ENCODE measurements at regions not wholly inside any gene's neighbourhood (a gene's known extent, or its start where the extent isn't known, plus 50 kb on each side); places are given as distances from the start of the nearest gene placed in this dataset.

DNA sequence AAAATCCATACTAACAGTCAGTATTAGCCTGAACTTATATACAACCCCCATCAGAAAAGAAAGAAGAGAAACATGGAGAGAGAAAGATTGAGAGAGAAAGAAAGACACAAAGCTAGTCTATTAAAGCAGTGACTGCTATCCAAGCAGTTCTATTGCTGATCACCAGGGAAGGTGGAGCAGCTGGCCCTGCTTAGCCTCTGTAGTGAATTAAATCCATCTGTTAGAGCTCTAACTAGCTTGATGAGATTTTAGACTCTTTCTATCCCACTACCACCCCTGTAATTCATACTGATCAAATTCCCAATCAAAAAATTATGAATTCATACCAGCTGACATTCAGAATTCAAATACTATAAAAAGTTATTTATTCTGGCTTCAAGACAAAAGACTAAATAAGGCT is 486.0 kb upstream of the LRRN3 start:
- DNase-seq = no peak
- Histone ChIP-seq H3K9me3 (ENCODE audit: control insufficient read depth, low read depth, low read length) (no peaks in the 10 kb centered on the region), H3K36me3 (ENCODE audit: control insufficient read depth, insufficient read depth, low read length) (no peaks in the 10 kb centered on the region), H3K4me3 (ENCODE audit: low read length) (no peak overlapping the region), H3K27ac (ENCODE audit: low read length) (no peak overlapping the region), H3K4me1 (ENCODE audit: control insufficient read depth, insufficient read depth, low read length) (no peaks in the 10 kb centered on the region), H3K27me3 (ENCODE audit: control insufficient read depth, insufficient read depth, low read length) (no peaks in the 10 kb centered on the region)

DNA sequence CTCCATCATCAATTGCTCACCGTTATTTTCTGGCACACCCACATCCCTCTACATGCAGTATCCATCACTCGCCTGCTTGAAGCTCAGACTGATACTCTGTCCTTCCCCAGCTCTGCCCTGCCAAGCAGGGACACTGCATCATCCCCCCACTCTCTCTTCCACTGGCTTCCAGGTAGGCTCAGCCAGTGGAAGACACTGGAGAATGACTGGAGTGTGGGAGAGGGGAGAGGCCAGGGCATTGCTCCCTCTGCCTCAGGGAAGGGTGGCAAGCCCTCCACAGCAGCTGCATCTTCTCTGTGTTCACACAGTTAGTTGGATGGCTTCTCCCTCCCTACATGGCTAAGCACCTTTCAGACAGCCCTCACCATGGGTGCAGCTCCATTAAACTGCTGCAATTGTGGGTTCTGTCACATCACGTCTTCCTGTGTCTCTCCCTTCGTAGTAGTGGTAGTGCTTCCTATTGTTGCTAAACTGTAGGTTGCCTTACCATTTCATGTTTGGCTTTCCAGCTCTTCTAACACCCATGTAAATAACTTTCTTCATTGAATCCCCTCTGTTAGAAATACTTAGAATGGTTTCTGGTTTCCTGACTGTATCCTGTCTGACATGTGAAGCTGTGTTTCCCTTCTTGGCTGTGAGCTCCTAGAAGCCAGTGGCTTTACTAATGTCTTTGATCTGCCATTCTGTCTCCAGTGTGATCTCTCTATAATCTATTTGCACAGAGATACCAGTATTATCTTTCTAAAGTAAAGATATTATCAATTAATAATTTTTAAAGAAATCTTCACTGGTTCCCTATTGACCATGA is 483.7 kb upstream of the LRRN3 start:
- no CpG with 5 or more reads among the region's 4 CpGs for WGBS (ENCODE audit: insufficient coverage, low lambda C conversion rate)
- DNase-seq = no peak
- no peaks in the 10 kb centered on the region for H3K4me1 ChIP-seq (ENCODE audit: control insufficient read depth, insufficient read depth, low read length)
- no peaks in the 10 kb centered on the region for H3K27me3 ChIP-seq (ENCODE audit: control insufficient read depth, insufficient read depth, low read length)
- no peak overlapping the region for H3K4me3 ChIP-seq (ENCODE audit: low read length)
- H3K36me3 ChIP-seq (ENCODE audit: control insufficient read depth, insufficient read depth, low read length) = no peaks in the 10 kb centered on the region
- H3K27ac ChIP-seq (ENCODE audit: low read length) = no peak overlapping the region
- H3K9me3 ChIP-seq (ENCODE audit: control insufficient read depth, low read depth, low read length) = no peaks in the 10 kb centered on the region

DNA sequence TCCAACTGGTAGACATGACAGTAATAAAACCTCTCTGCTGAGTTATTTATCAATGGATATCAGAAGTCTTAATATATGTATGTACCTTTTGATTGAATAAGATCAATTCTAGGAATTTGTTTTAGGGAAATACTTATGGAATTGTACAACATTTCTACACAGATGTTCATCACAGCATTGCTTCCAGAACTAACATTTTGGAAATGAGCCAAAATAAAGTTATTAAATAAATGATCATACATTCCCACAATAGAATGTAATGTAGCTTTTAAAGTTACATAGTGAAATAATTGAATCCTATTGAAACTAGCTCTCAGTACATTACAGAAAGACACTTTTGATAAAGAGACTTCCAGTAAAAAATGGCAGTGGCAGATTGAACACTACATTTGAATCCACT is 481.6 kb upstream of the LRRN3 start:
- no peaks in the 10 kb centered on the region for H3K9me3 ChIP-seq (ENCODE audit: control insufficient read depth, low read depth, low read length)
- H3K27me3 ChIP-seq (ENCODE audit: control insufficient read depth, insufficient read depth, low read length) = no peaks in the 10 kb centered on the region
- H3K36me3 ChIP-seq (ENCODE audit: control insufficient read depth, insufficient read depth, low read length) = no peaks in the 10 kb centered on the region
- no peak overlapping the region for H3K4me3 ChIP-seq (ENCODE audit: low read length)
- H3K4me1 ChIP-seq (ENCODE audit: control insufficient read depth, insufficient read depth, low read length) = no peaks in the 10 kb centered on the region
- H3K27ac ChIP-seq (ENCODE audit: low read length) = no peak overlapping the region
- DNase-seq = no peak

DNA sequence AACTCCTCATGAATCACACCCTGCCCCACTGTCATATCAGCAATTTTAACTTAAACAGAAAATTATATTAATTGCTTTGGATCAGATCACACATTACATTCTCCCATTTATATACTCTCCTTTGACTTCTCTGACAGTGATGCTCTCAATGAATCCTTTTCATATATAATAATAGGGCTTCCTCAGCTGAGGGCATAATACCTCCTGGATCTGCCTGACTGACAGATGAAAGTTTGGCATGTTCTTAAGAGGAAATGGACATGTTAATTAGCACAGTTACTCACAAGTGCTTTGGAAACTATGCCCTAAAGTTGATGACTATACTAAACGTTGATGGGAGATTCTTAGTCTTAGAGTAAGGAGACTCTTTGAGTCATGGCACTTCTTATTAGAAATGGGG is 478.2 kb upstream of the LRRN3 start:
- Histone ChIP-seq H3K27ac (ENCODE audit: low read length) (no peak overlapping the region), H3K36me3 (ENCODE audit: control insufficient read depth, insufficient read depth, low read length) (no peaks in the 10 kb centered on the region), H3K4me1 (ENCODE audit: control insufficient read depth, insufficient read depth, low read length) (no peaks in the 10 kb centered on the region), H3K4me3 (ENCODE audit: low read length) (no peak overlapping the region), H3K9me3 (ENCODE audit: control insufficient read depth, low read depth, low read length) (no peaks in the 10 kb centered on the region), H3K27me3 (ENCODE audit: control insufficient read depth, insufficient read depth, low read length) (no peaks in the 10 kb centered on the region)
- no peak for DNase-seq
- WGBS (ENCODE audit: insufficient coverage, low lambda C conversion rate) = no CpG with 5 or more reads among the region's 1 CpG
